HL-60/S4 treated with phorbol 12-myristate 13-acetate at 8.2 ng/mL for 4 days and 3 days (cell line): ENCODE measurements at regions not wholly inside any gene's neighbourhood (a gene's known extent, or its start where the extent isn't known, plus 50 kb on each side); places are given as distances from the start of the nearest gene placed in this dataset.
"Not testable (repeated sequence)": the region's sequence is repeated elsewhere in the genome, so short reads cannot be mapped to it uniquely, and the experiment has no call there.

ENCODE experiments used
- in situ Hi-C: fragments of 300-500 bp; cut with MboI; formaldehyde crosslinking; loops from 2 replicates; pipeline ENCODE4 v1.15.0; 2022; ENCODE audit warnings: low sequenced_read_pairs

GRCh38 chr14:71384007-71384845, 477.0 kb downstream of the PCNX1 start:
- in situ Hi-C loops = no loop called here

DNA sequence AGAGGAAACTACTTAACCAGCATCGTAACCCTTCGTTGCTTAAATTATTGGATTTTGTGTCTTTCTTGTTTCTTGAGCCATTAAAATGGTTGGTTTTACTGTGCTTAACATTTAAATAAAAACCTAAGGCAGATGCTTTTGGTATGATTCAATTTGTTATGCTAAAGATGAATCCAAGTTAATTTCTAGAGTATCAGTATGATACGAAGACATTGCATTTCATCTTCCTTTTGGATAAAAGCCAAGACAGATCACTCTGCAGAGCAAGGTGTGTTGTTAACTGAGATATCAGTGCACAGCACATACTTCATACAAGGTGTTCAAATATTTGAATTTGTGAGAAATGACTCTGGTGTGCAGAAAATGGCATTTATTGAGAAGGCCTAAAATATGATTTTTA, 480.5 kb downstream of the PCNX1 start:
- in situ Hi-C loops = no loop called here

DNA sequence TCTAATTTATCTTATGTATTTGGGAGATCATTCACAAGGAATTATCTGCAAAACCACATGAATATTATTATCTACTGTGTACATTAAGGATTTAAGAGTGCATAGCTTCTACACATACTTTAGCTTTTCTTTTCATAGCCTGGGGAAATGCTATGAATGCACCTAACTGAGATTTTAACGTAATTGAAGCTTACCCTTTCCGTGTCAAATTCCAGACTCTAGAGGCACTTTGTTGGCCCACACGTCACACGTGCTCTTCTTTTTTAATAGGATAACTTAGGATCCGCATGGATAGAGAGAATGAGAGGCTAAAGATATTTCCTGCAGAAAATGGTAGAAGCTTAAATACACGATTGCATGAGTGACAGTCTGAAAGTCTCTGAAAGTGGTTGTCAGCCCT, 481.1 kb downstream of the PCNX1 start:
- in situ Hi-C loops = no loop called here

DNA sequence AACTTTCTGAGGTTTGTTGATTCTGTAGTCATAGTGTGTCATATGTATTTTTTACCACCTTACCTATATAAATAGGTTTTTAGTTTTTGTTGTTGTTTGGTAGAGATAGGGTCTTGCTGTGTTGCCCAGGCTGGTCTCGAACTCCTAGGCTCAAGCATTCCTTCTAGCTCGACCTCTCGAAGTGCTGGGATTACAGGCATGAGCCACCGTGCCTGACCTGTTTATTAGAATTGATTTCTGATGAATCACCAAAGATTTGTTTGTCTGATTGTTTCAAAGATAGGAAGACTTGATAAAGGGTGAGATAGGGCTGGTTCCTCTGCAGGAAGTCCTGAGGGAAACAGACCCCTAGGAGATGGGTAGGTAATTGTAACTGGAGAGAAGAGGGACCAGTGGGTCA, 481.6 kb downstream of the PCNX1 start:
- in situ Hi-C loops = no loop called here

DNA sequence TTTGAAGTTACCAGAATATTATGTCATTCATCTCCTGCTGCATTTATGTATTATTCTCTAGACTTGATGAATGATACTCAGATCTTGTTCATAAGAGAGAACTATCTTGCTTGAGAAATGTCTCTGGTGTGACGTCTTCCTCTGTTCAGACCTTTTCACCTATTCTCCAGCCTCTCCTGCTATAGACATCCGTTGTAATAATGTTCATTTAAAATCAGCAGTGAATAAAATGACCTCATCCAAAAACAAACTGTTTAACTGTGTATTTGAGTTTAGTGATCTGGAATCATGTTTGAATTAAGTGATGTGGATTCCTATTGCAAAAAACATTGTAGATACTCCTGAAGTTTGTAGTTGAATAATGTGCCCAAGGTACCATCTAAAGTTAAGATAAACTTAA, 487.1 kb downstream of the PCNX1 start:
- in situ Hi-C loops = no loop called here

DNA sequence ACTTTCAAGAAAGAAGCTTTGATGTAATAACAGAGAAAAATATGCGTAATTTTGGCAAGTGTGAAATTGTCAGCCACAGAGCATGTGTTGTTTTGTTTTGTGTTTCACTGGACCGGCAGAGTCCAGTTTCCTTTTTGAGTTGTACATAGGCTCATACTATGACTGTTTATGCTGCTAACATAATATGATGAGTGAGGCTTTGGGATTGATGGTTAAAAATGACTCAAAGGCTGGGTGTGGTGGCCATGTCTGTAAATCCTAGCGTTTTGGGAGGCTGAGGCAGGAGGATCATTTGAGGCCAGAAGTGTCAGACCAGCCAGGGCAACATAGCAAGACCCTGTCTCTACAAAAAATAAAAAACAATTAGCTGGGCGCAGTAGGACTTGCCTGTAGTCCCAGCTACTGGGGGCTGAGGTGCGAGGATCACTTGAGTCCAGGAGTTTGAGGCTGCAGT, 487.9 kb downstream of the PCNX1 start:
- in situ Hi-C loops = no loop called here

GRCh38 chr14:71395636-71396035, 488.4 kb downstream of the PCNX1 start:
- in situ Hi-C loops = no loop called here

- in situ Hi-C loops = no loop called here
Observed at GRCh38 chr14:71396050-71396677, 488.9 kb downstream of the PCNX1 start.

DNA sequence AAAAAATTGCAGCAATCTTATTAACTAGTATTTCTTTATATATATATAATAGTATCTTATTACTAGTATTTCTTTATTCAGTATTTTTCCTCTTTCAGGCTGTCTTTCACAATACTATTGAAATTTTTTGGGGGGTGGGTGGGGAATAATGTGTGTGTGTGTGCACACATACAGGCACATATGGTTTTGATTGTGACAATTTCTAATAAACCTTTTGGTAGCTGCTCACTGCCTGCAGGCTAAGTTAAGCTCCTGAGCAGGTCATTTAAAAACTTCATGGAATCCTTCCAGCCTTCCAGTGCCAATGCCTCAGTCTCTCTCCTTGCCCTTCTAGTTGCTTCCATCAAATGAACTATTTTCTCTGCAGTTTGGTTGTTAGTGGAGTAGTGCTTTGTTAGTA, 490.1 kb downstream of the PCNX1 start:
- in situ Hi-C loops = no loop called here

DNA sequence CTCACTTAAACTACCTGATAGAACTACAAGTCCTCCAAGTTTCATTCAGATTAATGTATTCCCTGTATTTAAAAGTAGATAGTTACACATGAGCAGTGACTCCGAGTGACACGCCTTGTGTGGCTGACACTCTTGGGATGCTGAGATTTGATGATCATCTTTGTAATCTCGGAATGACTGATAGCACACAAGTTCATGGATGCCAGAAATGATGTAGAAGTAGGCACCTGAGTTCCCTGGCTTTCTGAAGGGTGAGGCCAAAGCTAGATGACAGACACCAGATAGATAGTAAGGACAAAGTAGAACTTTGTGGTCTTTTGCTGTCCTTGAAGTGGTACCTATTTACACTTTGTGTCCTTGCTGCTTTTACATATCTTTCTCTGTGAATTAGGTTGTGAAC, 491.2 kb downstream of the PCNX1 start:
- in situ Hi-C loops = no loop called here

DNA sequence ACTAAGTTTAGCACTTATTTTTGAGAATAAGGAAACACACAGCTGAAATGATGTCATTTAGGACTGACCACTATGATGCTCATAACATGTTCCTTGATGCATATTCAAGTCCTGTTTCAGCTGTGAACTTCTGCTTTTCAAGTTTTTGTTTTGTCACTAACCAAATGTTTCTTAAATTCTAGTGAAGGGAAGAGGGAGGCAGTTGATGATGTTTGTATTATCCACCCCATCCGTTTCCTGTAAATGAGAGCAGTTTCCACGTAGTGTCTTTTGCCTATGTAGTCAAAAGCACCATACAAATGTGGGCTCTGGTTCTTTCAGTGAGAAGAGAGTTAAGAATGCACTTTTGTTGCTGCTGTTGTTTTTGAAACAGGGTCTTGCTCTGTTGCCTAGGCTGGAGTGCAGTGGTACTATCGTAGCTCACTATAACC, 491.8 kb downstream of the PCNX1 start:
- in situ Hi-C loops = no loop called here

DNA sequence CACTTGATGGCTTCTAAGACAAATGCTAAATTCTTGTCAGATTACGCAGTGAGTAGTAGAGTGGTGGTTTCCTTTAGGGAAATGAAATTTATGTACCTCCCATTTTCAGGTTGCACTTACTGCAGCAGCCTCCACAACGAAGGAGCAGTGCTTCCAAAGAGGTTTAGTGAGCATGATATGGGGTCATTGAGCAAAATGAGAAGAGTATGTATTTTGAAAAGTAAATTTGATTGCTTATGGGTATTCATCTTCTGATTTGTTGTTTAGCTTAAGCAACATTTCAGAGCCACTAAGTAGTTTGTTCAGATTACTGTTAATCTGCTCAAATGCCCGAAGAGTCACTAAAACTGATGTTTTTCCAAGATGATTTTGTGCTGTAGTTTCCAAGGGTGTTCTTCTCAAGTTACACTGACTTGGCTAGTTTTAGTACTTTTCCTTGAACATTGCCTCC, 493.6 kb downstream of the PCNX1 start:
- in situ Hi-C loops = no loop called here

- in situ Hi-C loops = not testable (repeated sequence)
Observed at GRCh38 chr14:71402415-71402814, 495.2 kb downstream of the PCNX1 start.

GRCh38 chr14:71403656-71404055, 496.4 kb downstream of the PCNX1 start:
- in situ Hi-C loops = no loop called here

- in situ Hi-C loops = no loop called here
Observed at GRCh38 chr14:71405676-71406075, 498.4 kb downstream of the PCNX1 start.

GRCh38 chr14:71408362-71409030, 501.2 kb downstream of the PCNX1 start:
- in situ Hi-C loops = no loop called here

DNA sequence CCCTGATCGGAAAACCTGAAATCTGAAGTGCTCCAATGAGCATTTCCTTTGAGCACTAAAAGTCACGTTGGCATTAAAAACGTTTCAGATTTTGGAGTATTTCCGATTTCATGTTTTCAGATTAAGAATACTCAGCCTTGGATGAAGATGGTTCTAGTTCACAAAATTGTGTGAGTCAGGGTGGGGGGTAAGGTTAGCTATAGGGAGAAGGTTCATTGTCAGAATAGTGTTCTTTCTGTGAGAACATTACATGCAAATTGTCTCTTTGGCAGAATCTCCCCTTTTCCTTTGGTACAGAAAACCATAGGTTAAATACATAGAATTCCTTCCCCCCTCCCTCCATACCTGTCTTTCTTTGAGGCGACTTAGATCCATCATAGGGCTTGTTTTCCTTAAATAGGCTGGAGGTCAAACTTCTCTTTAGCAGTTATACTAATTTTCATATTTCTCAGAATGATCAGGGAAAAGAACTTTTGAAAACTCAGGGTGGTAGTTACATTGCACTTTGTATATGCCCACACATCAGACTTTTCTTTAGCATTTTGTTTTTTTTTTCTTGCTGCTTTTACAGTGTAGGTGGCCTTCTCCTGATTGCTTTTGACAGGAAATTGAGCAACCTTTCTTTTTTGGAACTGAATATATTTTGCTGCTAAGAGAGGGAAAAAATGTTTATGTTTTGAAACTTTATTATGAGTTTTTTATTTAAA, 503.5 kb downstream of the PCNX1 start:
- in situ Hi-C loops = no loop called here

GRCh38 chr14:71411285-71411595, 504.0 kb downstream of the PCNX1 start:
- in situ Hi-C loops = no loop called here

- in situ Hi-C loops = no loop called here
Observed at GRCh38 chr14:71411738-71412137, 504.5 kb downstream of the PCNX1 start.

- in situ Hi-C loops = no loop called here
Observed at GRCh38 chr14:71414631-71415403, 507.6 kb downstream of the PCNX1 start.

GRCh38 chr14:71415404-71415690, 508.1 kb downstream of the PCNX1 start:
- in situ Hi-C loops = no loop called here
